Osteoblast (primary cell): ENCODE measurements at regions not wholly inside any gene's neighbourhood (a gene's known extent, or its start where the extent isn't known, plus 50 kb on each side); places are given as distances from the start of the nearest gene placed in this dataset.

Source experiments
- DNase-seq: peaks from one replicate; pipeline ENCODE4 v3.0.0; 2011; ENCODE audit warnings: low spot score, mixed read lengths; ENCODE audit not compliant: insufficient read length; ENCODE audit errors: missing footprints
- H2AFZ ChIP-seq: 2 replicates; pipeline ENCODE4 v1.6.0; 2011; ENCODE audit warnings: mild to moderate bottlenecking, low read length
- H3K27ac ChIP-seq: 2 replicates; pipeline ENCODE4 v1.5.1; 2011; ENCODE audit warnings: mild to moderate bottlenecking, low read depth, low read length, moderate library complexity
- H3K27me3 ChIP-seq: 2 replicates; pipeline ENCODE4 v1.6.0; 2012; ENCODE audit warnings: mild to moderate bottlenecking, control low read depth, inconsistent platforms, low read length, moderate library complexity; ENCODE audit not compliant: insufficient read depth
- H3K36me3 ChIP-seq: 2 replicates; pipeline ENCODE4 v1.5.1; 2011; ENCODE audit warnings: mild to moderate bottlenecking, low read length, control low read depth, moderate library complexity; ENCODE audit not compliant: insufficient read depth
- H3K4me1 ChIP-seq: 2 replicates; pipeline ENCODE4 v1.5.1; 2011; ENCODE audit warnings: mild to moderate bottlenecking, low read length, control low read depth, moderate library complexity; ENCODE audit not compliant: insufficient read depth
- H3K4me2 ChIP-seq: 2 replicates; pipeline ENCODE4 v1.6.0; 2011; ENCODE audit warnings: mild to moderate bottlenecking, low read length; ENCODE audit not compliant: insufficient read depth
- H3K4me3 ChIP-seq: fragments of 200-600 bp; sonication (generic); 3 replicates; pipeline ENCODE4 v1.5.1; 2012; ENCODE audit warnings: mild to moderate bottlenecking, low read length, inconsistent platforms; ENCODE audit not compliant: insufficient read depth
- H3K79me2 ChIP-seq: 2 replicates; pipeline ENCODE4 v1.6.0; 2012; ENCODE audit warnings: mild to moderate bottlenecking, low read length, control low read depth, inconsistent platforms; ENCODE audit not compliant: insufficient read depth
- H3K9me3 ChIP-seq: 2 replicates; pipeline ENCODE4 v1.5.1; 2011; ENCODE audit warnings: low read depth, low read length, control low read depth
- H4K20me1 ChIP-seq: 2 replicates; pipeline ENCODE4 v1.6.0; 2012; ENCODE audit warnings: mild to moderate bottlenecking, low read length, control low read depth; ENCODE audit not compliant: insufficient read depth
- TF ChIP-seq, protein P1 (sequence below): IDR thresholded peaks from 2 replicates; pipeline ENCODE4 v1.5.1; 2011; ENCODE audit warnings: mild to moderate bottlenecking, low read depth, low read length, moderate library complexity; ENCODE audit errors: extremely low read depth

DNA sequence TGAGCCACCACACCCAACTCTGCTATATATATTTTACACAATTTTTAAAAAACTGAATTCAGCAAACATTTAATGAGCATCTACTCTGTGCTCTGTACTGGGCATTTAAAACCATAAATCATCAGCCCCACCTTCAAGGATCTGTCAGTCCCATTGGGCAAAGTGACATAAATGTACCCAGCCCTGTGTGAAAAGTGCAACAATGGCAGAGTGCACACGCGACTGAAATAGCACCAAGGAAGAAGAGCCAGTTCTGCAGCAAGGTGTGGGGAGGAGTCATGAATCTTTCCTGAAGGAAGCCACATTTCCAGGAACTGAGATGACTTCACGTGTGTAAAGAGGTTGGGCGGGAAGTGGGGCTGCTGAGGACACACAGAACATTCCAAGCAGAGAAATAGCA lies 111.5 kb upstream of the ATP6AP2 start:
- DNase-seq = no peak
- no peak overlapping the region for H3K27ac ChIP-seq
- no peaks in the 10 kb centered on the region for H3K9me3 ChIP-seq
- no peak overlapping the region for H2AFZ ChIP-seq
- H4K20me1 ChIP-seq = no peaks in the 10 kb centered on the region
- no peak overlapping the region for H3K4me3 ChIP-seq
- H3K36me3 ChIP-seq = no peaks in the 10 kb centered on the region
- H3K4me1 ChIP-seq = no peaks in the 10 kb centered on the region
- TF ChIP-seq, protein P1, sequence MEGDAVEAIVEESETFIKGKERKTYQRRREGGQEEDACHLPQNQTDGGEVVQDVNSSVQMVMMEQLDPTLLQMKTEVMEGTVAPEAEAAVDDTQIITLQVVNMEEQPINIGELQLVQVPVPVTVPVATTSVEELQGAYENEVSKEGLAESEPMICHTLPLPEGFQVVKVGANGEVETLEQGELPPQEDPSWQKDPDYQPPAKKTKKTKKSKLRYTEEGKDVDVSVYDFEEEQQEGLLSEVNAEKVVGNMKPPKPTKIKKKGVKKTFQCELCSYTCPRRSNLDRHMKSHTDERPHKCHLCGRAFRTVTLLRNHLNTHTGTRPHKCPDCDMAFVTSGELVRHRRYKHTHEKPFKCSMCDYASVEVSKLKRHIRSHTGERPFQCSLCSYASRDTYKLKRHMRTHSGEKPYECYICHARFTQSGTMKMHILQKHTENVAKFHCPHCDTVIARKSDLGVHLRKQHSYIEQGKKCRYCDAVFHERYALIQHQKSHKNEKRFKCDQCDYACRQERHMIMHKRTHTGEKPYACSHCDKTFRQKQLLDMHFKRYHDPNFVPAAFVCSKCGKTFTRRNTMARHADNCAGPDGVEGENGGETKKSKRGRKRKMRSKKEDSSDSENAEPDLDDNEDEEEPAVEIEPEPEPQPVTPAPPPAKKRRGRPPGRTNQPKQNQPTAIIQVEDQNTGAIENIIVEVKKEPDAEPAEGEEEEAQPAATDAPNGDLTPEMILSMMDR = no peak
- H3K27me3 ChIP-seq = peaks cover 41% of the 10 kb centered on the region
- H3K79me2 ChIP-seq = no peaks in the 10 kb centered on the region
- no peak overlapping the region for H3K4me2 ChIP-seq

DNA sequence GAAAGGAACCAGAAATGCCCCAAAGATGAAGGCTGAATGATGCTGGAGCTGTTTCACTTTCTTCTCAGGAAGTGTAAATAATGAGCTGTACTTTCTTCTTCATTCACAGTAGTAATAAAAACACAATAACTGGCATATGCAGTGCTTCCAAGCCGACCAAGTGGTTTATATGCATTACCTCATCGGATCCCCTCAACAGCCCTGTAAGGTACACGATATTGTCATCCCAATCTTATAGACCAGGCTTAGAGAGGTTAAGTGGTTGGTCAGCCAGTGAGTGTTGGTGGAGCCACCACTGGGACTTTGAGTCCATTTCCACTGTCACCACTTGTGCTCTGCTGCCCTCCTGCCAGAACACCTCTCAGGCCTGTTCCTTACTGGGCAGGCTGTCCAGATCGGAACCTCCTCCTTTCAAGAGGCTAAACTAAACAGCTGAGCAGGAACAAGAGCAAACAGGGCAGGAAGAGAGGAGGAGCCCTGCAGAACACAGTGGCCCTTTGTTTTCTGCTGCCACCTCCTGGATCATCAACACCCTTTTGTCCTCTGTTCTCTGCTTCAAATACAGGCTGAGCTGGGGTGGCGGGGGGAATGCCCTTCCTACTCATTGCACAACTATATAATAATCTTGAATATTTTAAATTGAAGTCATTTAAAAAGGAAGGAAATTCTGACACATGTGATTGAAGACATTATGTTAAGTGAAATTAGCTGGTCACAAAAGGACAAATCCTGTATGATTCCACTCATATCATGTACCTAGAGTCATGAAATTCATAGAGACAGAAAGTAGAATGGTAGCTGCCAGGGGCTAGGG lies 112.5 kb upstream of the ATP6AP2 start:
- H3K36me3 ChIP-seq = no peaks in the 10 kb centered on the region
- TF ChIP-seq, protein P1 = peak; percentile 33
- peak; percentile 71 for DNase-seq
- no peaks in the 10 kb centered on the region for H3K9me3 ChIP-seq
- H3K4me1 ChIP-seq = no peaks in the 10 kb centered on the region
- H3K27me3 ChIP-seq = peaks cover 37% of the 10 kb centered on the region
- no peak overlapping the region for H3K27ac ChIP-seq
- no peaks in the 10 kb centered on the region for H4K20me1 ChIP-seq
- H3K4me2 ChIP-seq = no peak overlapping the region
- H3K79me2 ChIP-seq = no peaks in the 10 kb centered on the region
- H3K4me3 ChIP-seq = no peak overlapping the region
- H2AFZ ChIP-seq = peak overlapping the region; percentile 14

DNA sequence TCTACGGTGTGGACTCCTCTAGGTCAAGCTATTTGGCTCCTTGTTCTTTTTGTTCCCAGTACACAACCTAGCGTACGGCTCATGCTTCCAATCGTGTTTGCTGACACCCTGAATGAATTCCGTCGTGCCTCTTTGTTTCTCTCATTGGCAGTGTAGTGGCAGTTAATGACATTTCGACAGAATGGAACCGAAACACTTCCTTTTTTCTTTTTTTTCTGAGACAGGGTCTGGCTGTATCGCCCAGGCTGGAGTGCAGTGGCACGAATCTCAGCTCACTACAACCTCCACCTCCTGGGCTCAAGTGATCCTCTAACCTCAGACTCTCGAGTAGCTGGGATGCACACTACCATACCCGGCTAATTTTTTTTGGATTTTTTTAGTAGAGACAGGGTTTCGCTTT lies 113.3 kb upstream of the ATP6AP2 start:
- Histone ChIP-seq H3K4me2 (no peak overlapping the region), H3K79me2 (no peaks in the 10 kb centered on the region), H3K27ac (no peak overlapping the region), H4K20me1 (no peaks in the 10 kb centered on the region), H3K36me3 (no peaks in the 10 kb centered on the region), H3K27me3 (peaks cover 43% of the 10 kb centered on the region), H3K4me3 (no peak overlapping the region), H2AFZ (no peak overlapping the region), H3K4me1 (no peaks in the 10 kb centered on the region), H3K9me3 (no peaks in the 10 kb centered on the region)
- TF ChIP-seq, protein P1 = no peak
- DNase-seq = no peak

DNA sequence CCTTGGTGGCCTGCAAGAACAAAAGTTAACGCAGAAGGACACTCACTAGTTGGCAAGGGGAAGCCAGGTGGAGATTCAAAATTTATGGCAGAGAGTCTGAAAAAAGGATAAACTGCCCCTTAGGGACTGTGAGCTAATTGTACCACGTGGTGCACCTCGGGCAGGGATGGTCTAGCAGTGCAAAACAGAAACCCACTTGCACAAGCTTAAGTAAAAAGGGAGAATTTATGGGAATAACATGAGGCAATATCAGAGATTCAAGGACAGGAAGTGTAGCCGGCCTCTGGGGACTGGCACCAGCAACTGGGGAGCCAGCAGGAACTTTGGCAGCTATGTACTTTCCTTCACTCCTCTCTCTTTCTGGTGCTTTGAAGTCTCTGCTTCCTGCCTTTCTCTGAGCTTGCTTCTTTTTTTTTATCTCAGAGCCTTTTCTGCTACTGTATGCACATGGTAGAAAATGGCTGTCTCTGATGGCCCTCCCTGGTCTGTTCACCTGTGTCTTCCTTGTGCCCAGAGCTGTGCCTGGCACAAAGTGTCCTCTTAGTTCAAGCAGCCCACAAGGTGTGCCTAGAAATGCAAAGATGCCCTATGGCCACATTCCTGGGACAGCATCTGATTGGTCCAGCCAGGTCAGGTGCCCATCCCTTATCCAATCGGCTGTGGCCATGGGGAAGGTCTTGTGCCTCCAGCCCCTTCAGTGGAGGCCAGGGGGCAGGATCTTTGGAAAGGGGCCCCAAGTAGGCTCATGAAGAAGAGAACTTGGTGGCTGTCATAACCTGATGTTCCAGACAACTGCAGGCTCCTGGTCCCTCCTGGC lies 114.8 kb upstream of the ATP6AP2 start:
- H3K9me3 ChIP-seq = no peaks in the 10 kb centered on the region
- no peaks in the 10 kb centered on the region for H3K36me3 ChIP-seq
- no peak overlapping the region for H2AFZ ChIP-seq
- H3K79me2 ChIP-seq = no peaks in the 10 kb centered on the region
- no peak overlapping the region for H3K27ac ChIP-seq
- H4K20me1 ChIP-seq = no peaks in the 10 kb centered on the region
- no peak overlapping the region for H3K4me3 ChIP-seq
- H3K27me3 ChIP-seq = peaks cover 54% of the 10 kb centered on the region
- no peak for DNase-seq
- no peaks in the 10 kb centered on the region for H3K4me1 ChIP-seq
- TF ChIP-seq, protein P1 = no peak
- no peak overlapping the region for H3K4me2 ChIP-seq
